ENCODE measurements at regions not wholly inside any gene's neighbourhood (a gene's known extent, or its start where the extent isn't known, plus 50 kb on each side); places are given as distances from the start of the nearest gene placed in this dataset.

- TF ChIP-seq POLR2A (IDR thresholded peaks at IDR 0.05) (no peak), CTCF (IDR thresholded peaks at IDR 0.05) (no peak)
Observed at GRCh38 chr5:148012801-148013200, 51.0 kb upstream of the SPINK5 start.
